ENCODE measurements at regions not wholly inside any gene's neighbourhood (a gene's known extent, or its start where the extent isn't known, plus 50 kb on each side); places are given as distances from the start of the nearest gene placed in this dataset.

DNA sequence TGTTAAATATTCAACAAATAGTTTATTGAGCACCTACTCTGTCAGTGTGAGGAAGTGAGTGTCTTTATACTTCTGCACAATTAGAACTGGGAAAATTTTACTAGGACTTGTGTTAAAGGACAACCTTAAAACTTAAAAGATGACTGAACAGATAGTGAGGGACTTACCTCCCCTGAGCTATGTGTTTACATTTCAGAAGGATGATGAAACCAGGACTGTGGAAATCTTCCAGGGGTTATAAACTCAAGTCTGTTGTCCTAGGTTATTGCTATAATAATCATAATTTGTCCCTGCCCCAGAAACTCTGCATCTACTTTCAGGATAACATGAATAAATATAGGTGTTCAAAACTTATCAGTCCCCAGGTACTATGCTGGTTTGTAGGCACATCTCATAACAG lies 261.0 kb upstream of the MKLN1 start:
- TF ChIP-seq, protein P1, sequence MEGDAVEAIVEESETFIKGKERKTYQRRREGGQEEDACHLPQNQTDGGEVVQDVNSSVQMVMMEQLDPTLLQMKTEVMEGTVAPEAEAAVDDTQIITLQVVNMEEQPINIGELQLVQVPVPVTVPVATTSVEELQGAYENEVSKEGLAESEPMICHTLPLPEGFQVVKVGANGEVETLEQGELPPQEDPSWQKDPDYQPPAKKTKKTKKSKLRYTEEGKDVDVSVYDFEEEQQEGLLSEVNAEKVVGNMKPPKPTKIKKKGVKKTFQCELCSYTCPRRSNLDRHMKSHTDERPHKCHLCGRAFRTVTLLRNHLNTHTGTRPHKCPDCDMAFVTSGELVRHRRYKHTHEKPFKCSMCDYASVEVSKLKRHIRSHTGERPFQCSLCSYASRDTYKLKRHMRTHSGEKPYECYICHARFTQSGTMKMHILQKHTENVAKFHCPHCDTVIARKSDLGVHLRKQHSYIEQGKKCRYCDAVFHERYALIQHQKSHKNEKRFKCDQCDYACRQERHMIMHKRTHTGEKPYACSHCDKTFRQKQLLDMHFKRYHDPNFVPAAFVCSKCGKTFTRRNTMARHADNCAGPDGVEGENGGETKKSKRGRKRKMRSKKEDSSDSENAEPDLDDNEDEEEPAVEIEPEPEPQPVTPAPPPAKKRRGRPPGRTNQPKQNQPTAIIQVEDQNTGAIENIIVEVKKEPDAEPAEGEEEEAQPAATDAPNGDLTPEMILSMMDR (IDR thresholded peaks at IDR 0.05; ENCODE audit: borderline replicate concordance, extremely low read depth, low read length, poor library complexity, severe bottlenecking) = no peak
- TF ChIP-seq EZH2 (IDR thresholded peaks at IDR 0.05; ENCODE audit: borderline replicate concordance, low read depth, low read length, severe bottlenecking) = no peak
